Liver (tissue), 7 donors: ENCODE measurements at regions not wholly inside any gene's neighbourhood (a gene's known extent, or its start where the extent isn't known, plus 50 kb on each side); places are given as distances from the start of the nearest gene placed in this dataset.

Experiments used
- DNase-seq: peaks from one replicate; pipeline ENCODE4 v3.0.0-alpha.2; 2017; ENCODE audit warnings: low spot score
- H3K27ac ChIP-seq, 2 donors: one replicate each; pipeline ENCODE4 v1.7.0; 2013; ENCODE audit warnings: inconsistent platforms in 2 of 2, low read length in 2 of 2, control low read depth in 1 of 2, low read depth in 1 of 2, mild to moderate bottlenecking in 1 of 2
- H3K27me3 ChIP-seq, 4 donors: one replicate each; pipeline versions ENCODE4 v1.6.1 to v1.7.0; 2013; ENCODE audit warnings: low read length in 3 of 4, inconsistent platforms in 1 of 4, mild to moderate bottlenecking in 1 of 4, moderate library complexity in 1 of 4; ENCODE audit not compliant: control insufficient read depth in 4 of 4, insufficient read depth in 4 of 4
- H3K36me3 ChIP-seq, 4 donors: one replicate each; pipeline versions ENCODE4 v1.6.1 to v1.7.0; 2013; ENCODE audit warnings: low read length in 3 of 4, mild to moderate bottlenecking in 3 of 4, low read depth in 1 of 4, moderate library complexity in 1 of 4; ENCODE audit not compliant: control insufficient read depth in 4 of 4, insufficient read depth in 3 of 4
- H3K4me1 ChIP-seq, 4 donors: one replicate each; pipeline versions ENCODE4 v1.6.1 to v1.7.0; 2013; ENCODE audit warnings: low read length in 3 of 4, mild to moderate bottlenecking in 3 of 4, moderate library complexity in 1 of 4; ENCODE audit not compliant: control insufficient read depth in 4 of 4, insufficient read depth in 4 of 4
- H3K4me3 ChIP-seq, 3 donors: one replicate each; pipeline versions ENCODE4 v1.6.1 to v1.7.0; 2013; ENCODE audit warnings: low read length in 3 of 3, control low read depth in 1 of 3, low read depth in 1 of 3, mild to moderate bottlenecking in 1 of 3
- H3K9ac ChIP-seq, 2 donors: one replicate each; pipeline ENCODE4 v1.7.0; 2013; ENCODE audit warnings: low read length in 2 of 2, mild to moderate bottlenecking in 2 of 2, moderate library complexity in 2 of 2, control low read depth in 1 of 2, low read depth in 1 of 2
- H3K9me3 ChIP-seq, 4 donors: one replicate each; pipeline versions ENCODE4 v1.6.1 to v1.7.0; 2013; ENCODE audit warnings: low read length in 3 of 4; ENCODE audit not compliant: control insufficient read depth in 4 of 4
- EGR1 ChIP-seq, 2 donors: IDR thresholded peaks; 2 replicates each; pipeline ENCODE4 v1.6.1; 2016 to 2018; ENCODE audit warnings: antibody characterized with exemption in 2 of 2, low read depth in 2 of 2
- FOXA1 ChIP-seq: IDR thresholded peaks from 2 replicates; pipeline ENCODE4 v1.6.1; 2016; ENCODE audit warnings: antibody characterized with exemption
- FOXA2 ChIP-seq: IDR thresholded peaks from 2 replicates; pipeline ENCODE4 v1.6.1; 2016; ENCODE audit warnings: antibody characterized with exemption
- GABPA ChIP-seq, 2 donors: IDR thresholded peaks in 1 of 2; conservative IDR thresholded peaks in 1 of 2; 2 replicates each; pipeline ENCODE4 v1.6.1; 2016; ENCODE audit warnings: antibody characterized with exemption in 2 of 2, mild to moderate bottlenecking in 1 of 2, moderate library complexity in 1 of 2
- HNF4A ChIP-seq, 2 donors: conservative IDR thresholded peaks; 2 replicates each; pipeline ENCODE4 v1.6.1; 2016; ENCODE audit warnings: antibody characterized with exemption in 2 of 2, mild to moderate bottlenecking in 2 of 2
- HNF4G ChIP-seq: IDR thresholded peaks from 2 replicates; pipeline ENCODE4 v1.6.1; 2016; ENCODE audit warnings: antibody characterized with exemption
- JUND ChIP-seq, 2 donors: IDR thresholded peaks; 2 replicates each; pipeline ENCODE4 v1.6.1; 2016; ENCODE audit warnings: antibody characterized with exemption in 2 of 2
- NR2F2 ChIP-seq: IDR thresholded peaks from 2 replicates; pipeline ENCODE4 v1.6.1; 2016; ENCODE audit warnings: antibody characterized with exemption
- RAD21 ChIP-seq, 2 donors: IDR thresholded peaks; 2 replicates each; pipeline ENCODE4 v1.6.1; 2016; ENCODE audit warnings: antibody characterized with exemption in 2 of 2, mild to moderate bottlenecking in 2 of 2
- RXRA ChIP-seq, 2 donors: IDR thresholded peaks; 2 replicates each; pipeline ENCODE4 v1.6.1; 2017 to 2018; ENCODE audit warnings: antibody characterized with exemption in 2 of 2, mild to moderate bottlenecking in 1 of 2
- SP1 ChIP-seq: IDR thresholded peaks from 2 replicates; pipeline ENCODE4 v1.6.1; 2018; ENCODE audit warnings: antibody characterized with exemption, mild to moderate bottlenecking
- TAF1 ChIP-seq: conservative IDR thresholded peaks from 2 replicates; pipeline ENCODE4 v1.6.1; 2016; ENCODE audit warnings: antibody characterized with exemption, mild to moderate bottlenecking
- YY1 ChIP-seq: IDR thresholded peaks from 2 replicates; pipeline ENCODE4 v1.6.1; 2016; ENCODE audit warnings: antibody characterized with exemption, mild to moderate bottlenecking
- TF ChIP-seq, protein P1 (sequence below): IDR thresholded peaks from 2 replicates; pipeline ENCODE4 v1.6.1; 2016; ENCODE audit warnings: antibody characterized with exemption
- TF ChIP-seq, protein P2 (sequence below): IDR thresholded peaks from 2 replicates; pipeline ENCODE4 v1.6.1; 2016; ENCODE audit warnings: antibody characterized with exemption, mild to moderate bottlenecking
- TF ChIP-seq, protein P3 (sequence below): IDR thresholded peaks from 2 replicates; pipeline ENCODE4 v1.6.1; 2016; ENCODE audit warnings: antibody characterized with exemption
- TF ChIP-seq, protein P4 (sequence below): fragments of 150-350 bp; IDR thresholded peaks from 2 replicates; pipeline ENCODE4 v1.5.1; 2017; ENCODE audit warnings: improper control_type of control experiment, low read depth, low read length; ENCODE audit not compliant: missing input control
- TF ChIP-seq, protein P5 (sequence below): IDR thresholded peaks from 2 replicates; pipeline ENCODE4 v1.6.1; 2016; ENCODE audit warnings: antibody characterized with exemption
- donor health status: healthy.
- donor health status: healthy.
- donor health status: healthy.
- donor health status: healthy.

DNA sequence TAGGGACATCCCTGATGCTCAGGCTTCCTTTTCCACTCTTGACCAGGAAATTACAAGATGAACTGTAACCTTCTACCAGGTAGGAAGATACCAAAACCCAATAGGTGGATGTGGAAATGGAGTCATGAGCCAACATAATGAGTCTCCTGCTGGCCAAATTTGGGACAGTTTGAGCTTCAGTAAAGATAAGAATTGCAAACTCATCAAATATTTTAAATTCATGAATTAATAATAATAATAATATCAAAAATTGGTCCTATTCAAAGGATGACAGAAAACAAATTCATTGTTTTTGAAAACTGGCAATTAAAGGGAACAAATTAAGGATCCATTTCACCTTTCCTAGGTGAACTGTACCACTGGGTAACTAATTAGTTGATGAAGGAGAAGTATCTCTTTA is 309.7 kb downstream of the NEK10 start:
- H3K36me3 ChIP-seq: no peaks in the 10 kb centered on the region
- H3K9me3 ChIP-seq: peaks cover 0 to 4% (median under 1%) of the 10 kb centered on the region in 4 donors
- no peaks in the 10 kb centered on the region for H3K27me3 ChIP-seq
- H3K4me1 ChIP-seq: no peaks in the 10 kb centered on the region
- H3K9ac ChIP-seq: no peak overlapping the region
- no peak overlapping the region for H3K4me3 ChIP-seq
- H3K27ac ChIP-seq: no peak overlapping the region
- TF ChIP-seq FOXA1 (no peak), JUND (IDR thresholded peaks at IDR 0.05) (no peak), RAD21 (IDR thresholded peaks at IDR 0.05) (no peak), HNF4G (no peak), EGR1 (IDR thresholded peaks at IDR 0.05; ENCODE audit: low read depth in 2 of 2) (no peak), TAF1 (no peak), GABPA (IDR thresholded peaks at IDR 0.05 in 1 of 2, conservative IDR thresholded peaks at IDR 0.05 in 1 of 2) (no peak), HNF4A (conservative IDR thresholded peaks at IDR 0.05) (no peak), SP1 (no peak), RXRA (IDR thresholded peaks at IDR 0.05) (no peak), NR2F2 (no peak), YY1 (no peak), FOXA2 (no peak)
- TF ChIP-seq, protein P1, sequence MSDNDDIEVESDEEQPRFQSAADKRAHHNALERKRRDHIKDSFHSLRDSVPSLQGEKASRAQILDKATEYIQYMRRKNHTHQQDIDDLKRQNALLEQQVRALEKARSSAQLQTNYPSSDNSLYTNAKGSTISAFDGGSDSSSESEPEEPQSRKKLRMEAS: no peak
- TF ChIP-seq, protein P2, sequence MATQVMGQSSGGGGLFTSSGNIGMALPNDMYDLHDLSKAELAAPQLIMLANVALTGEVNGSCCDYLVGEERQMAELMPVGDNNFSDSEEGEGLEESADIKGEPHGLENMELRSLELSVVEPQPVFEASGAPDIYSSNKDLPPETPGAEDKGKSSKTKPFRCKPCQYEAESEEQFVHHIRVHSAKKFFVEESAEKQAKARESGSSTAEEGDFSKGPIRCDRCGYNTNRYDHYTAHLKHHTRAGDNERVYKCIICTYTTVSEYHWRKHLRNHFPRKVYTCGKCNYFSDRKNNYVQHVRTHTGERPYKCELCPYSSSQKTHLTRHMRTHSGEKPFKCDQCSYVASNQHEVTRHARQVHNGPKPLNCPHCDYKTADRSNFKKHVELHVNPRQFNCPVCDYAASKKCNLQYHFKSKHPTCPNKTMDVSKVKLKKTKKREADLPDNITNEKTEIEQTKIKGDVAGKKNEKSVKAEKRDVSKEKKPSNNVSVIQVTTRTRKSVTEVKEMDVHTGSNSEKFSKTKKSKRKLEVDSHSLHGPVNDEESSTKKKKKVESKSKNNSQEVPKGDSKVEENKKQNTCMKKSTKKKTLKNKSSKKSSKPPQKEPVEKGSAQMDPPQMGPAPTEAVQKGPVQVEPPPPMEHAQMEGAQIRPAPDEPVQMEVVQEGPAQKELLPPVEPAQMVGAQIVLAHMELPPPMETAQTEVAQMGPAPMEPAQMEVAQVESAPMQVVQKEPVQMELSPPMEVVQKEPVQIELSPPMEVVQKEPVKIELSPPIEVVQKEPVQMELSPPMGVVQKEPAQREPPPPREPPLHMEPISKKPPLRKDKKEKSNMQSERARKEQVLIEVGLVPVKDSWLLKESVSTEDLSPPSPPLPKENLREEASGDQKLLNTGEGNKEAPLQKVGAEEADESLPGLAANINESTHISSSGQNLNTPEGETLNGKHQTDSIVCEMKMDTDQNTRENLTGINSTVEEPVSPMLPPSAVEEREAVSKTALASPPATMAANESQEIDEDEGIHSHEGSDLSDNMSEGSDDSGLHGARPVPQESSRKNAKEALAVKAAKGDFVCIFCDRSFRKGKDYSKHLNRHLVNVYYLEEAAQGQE: no peak
- TF ChIP-seq, protein P3, sequence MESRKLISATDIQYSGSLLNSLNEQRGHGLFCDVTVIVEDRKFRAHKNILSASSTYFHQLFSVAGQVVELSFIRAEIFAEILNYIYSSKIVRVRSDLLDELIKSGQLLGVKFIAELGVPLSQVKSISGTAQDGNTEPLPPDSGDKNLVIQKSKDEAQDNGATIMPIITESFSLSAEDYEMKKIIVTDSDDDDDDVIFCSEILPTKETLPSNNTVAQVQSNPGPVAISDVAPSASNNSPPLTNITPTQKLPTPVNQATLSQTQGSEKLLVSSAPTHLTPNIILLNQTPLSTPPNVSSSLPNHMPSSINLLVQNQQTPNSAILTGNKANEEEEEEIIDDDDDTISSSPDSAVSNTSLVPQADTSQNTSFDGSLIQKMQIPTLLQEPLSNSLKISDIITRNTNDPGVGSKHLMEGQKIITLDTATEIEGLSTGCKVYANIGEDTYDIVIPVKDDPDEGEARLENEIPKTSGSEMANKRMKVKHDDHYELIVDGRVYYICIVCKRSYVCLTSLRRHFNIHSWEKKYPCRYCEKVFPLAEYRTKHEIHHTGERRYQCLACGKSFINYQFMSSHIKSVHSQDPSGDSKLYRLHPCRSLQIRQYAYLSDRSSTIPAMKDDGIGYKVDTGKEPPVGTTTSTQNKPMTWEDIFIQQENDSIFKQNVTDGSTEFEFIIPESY: no peak
- TF ChIP-seq, protein P4, sequence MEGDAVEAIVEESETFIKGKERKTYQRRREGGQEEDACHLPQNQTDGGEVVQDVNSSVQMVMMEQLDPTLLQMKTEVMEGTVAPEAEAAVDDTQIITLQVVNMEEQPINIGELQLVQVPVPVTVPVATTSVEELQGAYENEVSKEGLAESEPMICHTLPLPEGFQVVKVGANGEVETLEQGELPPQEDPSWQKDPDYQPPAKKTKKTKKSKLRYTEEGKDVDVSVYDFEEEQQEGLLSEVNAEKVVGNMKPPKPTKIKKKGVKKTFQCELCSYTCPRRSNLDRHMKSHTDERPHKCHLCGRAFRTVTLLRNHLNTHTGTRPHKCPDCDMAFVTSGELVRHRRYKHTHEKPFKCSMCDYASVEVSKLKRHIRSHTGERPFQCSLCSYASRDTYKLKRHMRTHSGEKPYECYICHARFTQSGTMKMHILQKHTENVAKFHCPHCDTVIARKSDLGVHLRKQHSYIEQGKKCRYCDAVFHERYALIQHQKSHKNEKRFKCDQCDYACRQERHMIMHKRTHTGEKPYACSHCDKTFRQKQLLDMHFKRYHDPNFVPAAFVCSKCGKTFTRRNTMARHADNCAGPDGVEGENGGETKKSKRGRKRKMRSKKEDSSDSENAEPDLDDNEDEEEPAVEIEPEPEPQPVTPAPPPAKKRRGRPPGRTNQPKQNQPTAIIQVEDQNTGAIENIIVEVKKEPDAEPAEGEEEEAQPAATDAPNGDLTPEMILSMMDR: no peak
- TF ChIP-seq, protein P5, sequence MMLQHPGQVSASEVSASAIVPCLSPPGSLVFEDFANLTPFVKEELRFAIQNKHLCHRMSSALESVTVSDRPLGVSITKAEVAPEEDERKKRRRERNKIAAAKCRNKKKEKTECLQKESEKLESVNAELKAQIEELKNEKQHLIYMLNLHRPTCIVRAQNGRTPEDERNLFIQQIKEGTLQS: no peak
- no peak for DNase-seq
